ENCODE measurements at regions not wholly inside any gene's neighbourhood (a gene's known extent, or its start where the extent isn't known, plus 50 kb on each side); places are given as distances from the start of the nearest gene placed in this dataset.

DNA sequence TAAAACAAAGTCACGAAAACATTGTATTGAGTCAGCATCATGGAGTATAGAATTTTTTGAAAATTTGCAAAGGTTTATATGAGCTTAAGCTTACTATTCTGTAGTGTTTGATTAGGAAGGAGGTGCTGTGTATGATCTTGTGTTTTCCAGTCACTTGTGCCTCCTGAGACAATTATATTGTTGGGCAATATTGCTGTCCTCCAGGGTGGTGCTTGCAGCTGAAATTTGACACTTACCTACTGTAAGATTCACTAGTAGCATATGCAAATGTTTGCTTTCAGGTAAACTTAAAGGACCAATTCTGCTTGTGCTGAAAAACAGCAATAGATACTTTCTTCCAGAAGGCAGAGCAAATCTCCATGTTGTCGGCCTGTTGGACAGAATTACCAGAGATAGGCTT is 268.0 kb downstream of the TGFB2 start:
- DNase-seq (ENCODE audit: low read depth in 1 of 2, low spot score in 2 of 2) (no peak), FAIRE-seq (peak; percentile 58)
- no peaks in the 10 kb centered on the region for H3K23me2 ChIP-seq (ENCODE audit: low read depth, low read length)
- CTCF ChIA-PET (ENCODE audit: partially characterized antibody): no interaction called here
- no peaks in the 10 kb centered on the region for H3K79me2 ChIP-seq (ENCODE audit: control insufficient read depth in 1 of 2, insufficient read depth in 2 of 2, low read length in 2 of 2)
- no peak overlapping the region for H3K56ac ChIP-seq (replicated peaks; ENCODE audit: insufficient read length, low read depth, low read length)
- no peak overlapping the region for H3K4me3 ChIP-seq (ENCODE audit: extremely low read depth in 1 of 4, insufficient read depth in 2 of 4, low read depth in 3 of 4, low read length in 4 of 4)
- no peak overlapping the region for H4K5ac ChIP-seq (ENCODE audit: insufficient read length, low read depth, low read length)
- H2BK120ac ChIP-seq (replicated peaks; ENCODE audit: low read depth, low read length): no peak overlapping the region
- no peak overlapping the region for H2BK5ac ChIP-seq (ENCODE audit: low read depth, low read length)
- H3K27me3 ChIP-seq (replicated peaks in 1 of 4; ENCODE audit: control insufficient read depth in 3 of 4, extremely low read depth in 1 of 4, insufficient read depth in 3 of 4, low read length in 3 of 4): peaks cover 0 to 1% (median 0%) of the 10 kb centered on the region in 4 experiments; a peak in 1 of 7 replicates
- H3K4ac ChIP-seq (replicated peaks; ENCODE audit: insufficient read length, low read depth, low read length): no peak overlapping the region
- no peaks in the 10 kb centered on the region for H3K79me1 ChIP-seq (ENCODE audit: low read depth, low read length)
- no peak overlapping the region for H3K18ac ChIP-seq (ENCODE audit: extremely low read depth, low read length)
- H3K4me1 ChIP-seq (replicated peaks in 1 of 4; ENCODE audit: control insufficient read depth in 3 of 4, insufficient read depth in 4 of 4, low read length in 3 of 4): peaks cover 0 to 18% (median 1%) of the 10 kb centered on the region in 4 experiments; a peak in 3 of 7 replicates
- 0 out of 2 replicates have a peak overlapping the region, but pooled peaks have one; percentile 37 for H2BK15ac ChIP-seq (ENCODE audit: low read length)
- H3K9me3 ChIP-seq (ENCODE audit: insufficient read depth in 2 of 2, low read depth in 1 of 2, low read length in 1 of 2): 0 out of 4 replicates have a peak, but pooled peaks cover 0 to 3% of the 10 kb centered on the region in 2 experiments
- peak overlapping the region in 1 of 2 experiments; percentile 23; a peak in 1 of 4 replicates for H3K4me2 ChIP-seq (ENCODE audit: insufficient read depth in 1 of 2, low read depth in 2 of 2, low read length in 2 of 2)
- H3K14ac ChIP-seq (ENCODE audit: insufficient read length): no peak overlapping the region
- no peak overlapping the region for H3K27ac ChIP-seq (ENCODE audit: low read depth, low read length)
- POLR2A ChIA-PET (ENCODE audit: partially characterized antibody): no interaction called here
- H4K20me1 ChIP-seq (replicated peaks in 1 of 2; ENCODE audit: control insufficient read depth in 1 of 2, insufficient read depth in 2 of 2, low read length in 2 of 2): no peaks in the 10 kb centered on the region
- TF ChIP-seq, protein P1, sequence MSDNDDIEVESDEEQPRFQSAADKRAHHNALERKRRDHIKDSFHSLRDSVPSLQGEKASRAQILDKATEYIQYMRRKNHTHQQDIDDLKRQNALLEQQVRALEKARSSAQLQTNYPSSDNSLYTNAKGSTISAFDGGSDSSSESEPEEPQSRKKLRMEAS (IDR thresholded peaks at IDR 0.05): no peak
- TF ChIP-seq TBP (IDR thresholded peaks at IDR 0.05; ENCODE audit: low read depth, low read length) (no peak), EZH2 (IDR thresholded peaks at IDR 0.05; ENCODE audit: low read depth, low read length, severe bottlenecking) (no peak), CTBP2 (IDR thresholded peaks at IDR 0.05; ENCODE audit: borderline replicate concordance, insufficient read depth, insufficient read length, low read length) (no peak), CHD1 (IDR thresholded peaks at IDR 0.05; ENCODE audit: low read depth, low read length) (no peak)
- H2BK20ac ChIP-seq (ENCODE audit: low read length): no peak overlapping the region
- no peak overlapping the region for H3K23ac ChIP-seq (ENCODE audit: insufficient read length)
- H2AK5ac ChIP-seq (ENCODE audit: low read depth, low read length): no peak overlapping the region
- no peak overlapping the region for H3K9ac ChIP-seq (replicated peaks in 1 of 4; ENCODE audit: extremely low read depth in 1 of 4, low read depth in 3 of 4, low read length in 3 of 4)
- no peaks in the 10 kb centered on the region for H3K36me3 ChIP-seq (ENCODE audit: control insufficient read depth in 2 of 4, insufficient read depth in 4 of 4, low read length in 3 of 4)
- 77% methylated on average over 2 of the region's 2 CpGs; no CpG with 5 or more reads in 1 of the 2 experiments for WGBS, 2 experiments (ENCODE audit: extremely low coverage in 1 of 2, insufficient coverage in 1 of 2, insufficient read length in 1 of 2, insufficient replicate concordance in 2 of 2, low coverage in 1 of 2, low lambda C conversion rate in 2 of 2, missing lambda C conversion rate in 1 of 2)
- H4K8ac ChIP-seq (ENCODE audit: extremely low read depth, insufficient read depth, low read length): no peak overlapping the region
- no peak overlapping the region for H4K91ac ChIP-seq (replicated peaks; ENCODE audit: insufficient read length, low read length)
- no peak overlapping the region for H2AFZ ChIP-seq (ENCODE audit: low read length)
- no peak overlapping the region for H2BK12ac ChIP-seq (ENCODE audit: low read depth, low read length)
